Astrocyte of the cerebellum (primary cell): ENCODE measurements at regions not wholly inside any gene's neighbourhood (a gene's known extent, or its start where the extent isn't known, plus 50 kb on each side); places are given as distances from the start of the nearest gene placed in this dataset.

Experiments
- DNase-seq: peaks from one replicate; pipeline ENCODE4 v3.0.0-alpha.2; 2011; ENCODE audit warnings: low read depth
- H3K4me3 ChIP-seq: 2 replicates; pipeline ENCODE4 v1.5.1; 2011; ENCODE audit warnings: mild to moderate bottlenecking, low read depth, low read length, moderate library complexity
- in situ Hi-C: cut with HindIII; loops from 2 replicates; pipeline ENCODE4 v1.10.0; 2017; ENCODE audit warnings: low sequenced_read_pairs
- TF ChIP-seq, protein P1 (sequence below): IDR thresholded peaks from 2 replicates; pipeline ENCODE4 v1.5.1; 2012; ENCODE audit warnings: low read length, low read depth, moderate library complexity, mild to moderate bottlenecking; ENCODE audit errors: missing control alignments

DNA sequence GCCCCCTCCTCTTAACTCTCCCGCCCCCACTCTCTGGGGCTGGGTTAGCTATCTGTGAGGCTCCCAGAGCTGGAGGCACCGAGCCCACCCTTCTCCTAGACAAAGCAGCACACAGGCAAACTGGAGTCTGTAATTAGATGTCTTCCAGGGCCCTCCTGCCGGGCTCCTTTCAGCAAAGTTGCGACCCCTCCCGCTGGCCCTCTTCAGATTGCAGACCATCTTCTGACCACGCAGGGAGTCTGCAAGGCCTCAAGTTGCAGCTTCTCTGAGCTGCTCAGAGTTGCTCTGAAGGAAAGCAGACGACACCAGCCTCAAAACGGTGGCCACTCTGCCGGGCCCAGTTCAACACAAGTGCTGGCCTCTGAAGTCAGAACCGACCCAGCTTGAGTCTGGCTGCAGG is 228.4 kb upstream of the COPS8 start:
- no peak for DNase-seq
- no peak overlapping the region for H3K4me3 ChIP-seq
- in situ Hi-C loops: no loop called here
- TF ChIP-seq, protein P1, sequence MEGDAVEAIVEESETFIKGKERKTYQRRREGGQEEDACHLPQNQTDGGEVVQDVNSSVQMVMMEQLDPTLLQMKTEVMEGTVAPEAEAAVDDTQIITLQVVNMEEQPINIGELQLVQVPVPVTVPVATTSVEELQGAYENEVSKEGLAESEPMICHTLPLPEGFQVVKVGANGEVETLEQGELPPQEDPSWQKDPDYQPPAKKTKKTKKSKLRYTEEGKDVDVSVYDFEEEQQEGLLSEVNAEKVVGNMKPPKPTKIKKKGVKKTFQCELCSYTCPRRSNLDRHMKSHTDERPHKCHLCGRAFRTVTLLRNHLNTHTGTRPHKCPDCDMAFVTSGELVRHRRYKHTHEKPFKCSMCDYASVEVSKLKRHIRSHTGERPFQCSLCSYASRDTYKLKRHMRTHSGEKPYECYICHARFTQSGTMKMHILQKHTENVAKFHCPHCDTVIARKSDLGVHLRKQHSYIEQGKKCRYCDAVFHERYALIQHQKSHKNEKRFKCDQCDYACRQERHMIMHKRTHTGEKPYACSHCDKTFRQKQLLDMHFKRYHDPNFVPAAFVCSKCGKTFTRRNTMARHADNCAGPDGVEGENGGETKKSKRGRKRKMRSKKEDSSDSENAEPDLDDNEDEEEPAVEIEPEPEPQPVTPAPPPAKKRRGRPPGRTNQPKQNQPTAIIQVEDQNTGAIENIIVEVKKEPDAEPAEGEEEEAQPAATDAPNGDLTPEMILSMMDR: no peak

DNA sequence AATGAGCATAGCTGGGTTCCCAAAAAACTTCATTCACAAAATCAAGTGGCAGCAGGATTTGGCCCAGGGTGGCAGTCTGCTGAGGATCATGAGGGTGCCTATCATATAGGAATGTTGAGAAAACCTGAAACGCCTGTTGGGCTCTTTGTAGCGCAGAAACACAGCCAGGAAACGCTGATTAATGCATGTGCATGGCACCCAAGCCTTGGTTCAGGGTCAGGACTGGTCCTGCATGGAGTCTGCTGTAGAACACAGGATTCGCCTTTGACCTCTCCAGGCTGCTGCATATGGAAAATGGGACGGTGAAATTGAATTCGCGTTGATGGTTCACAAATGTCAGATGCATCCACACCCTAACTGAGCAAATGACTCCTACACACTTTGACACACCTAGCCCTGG is 227.9 kb upstream of the COPS8 start:
- TF ChIP-seq, protein P1: no peak
- no peak overlapping the region for H3K4me3 ChIP-seq
- no peak for DNase-seq
- in situ Hi-C loops: no loop called here

DNA sequence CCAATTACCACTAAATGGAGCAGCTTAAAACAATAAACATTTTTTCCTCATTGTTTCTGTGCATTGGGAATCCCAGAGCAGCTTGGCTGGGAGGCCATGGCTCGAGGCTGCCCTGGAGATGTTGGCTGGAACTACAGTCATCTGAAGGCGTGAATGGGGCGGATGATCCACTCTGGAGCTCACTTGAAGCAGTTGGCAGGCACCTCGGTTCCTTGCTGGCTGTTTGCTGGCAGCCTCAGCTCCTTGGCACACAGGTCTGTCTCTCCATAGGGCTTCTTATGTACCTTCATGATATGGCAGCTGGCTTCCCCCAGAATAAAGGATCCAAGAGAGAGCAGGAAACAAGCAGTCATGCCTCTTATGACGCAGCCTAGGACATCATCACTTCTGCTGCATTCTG is 227.0 kb upstream of the COPS8 start:
- no peak overlapping the region for H3K4me3 ChIP-seq
- TF ChIP-seq, protein P1: no peak
- in situ Hi-C loops: no loop called here
- no peak for DNase-seq

DNA sequence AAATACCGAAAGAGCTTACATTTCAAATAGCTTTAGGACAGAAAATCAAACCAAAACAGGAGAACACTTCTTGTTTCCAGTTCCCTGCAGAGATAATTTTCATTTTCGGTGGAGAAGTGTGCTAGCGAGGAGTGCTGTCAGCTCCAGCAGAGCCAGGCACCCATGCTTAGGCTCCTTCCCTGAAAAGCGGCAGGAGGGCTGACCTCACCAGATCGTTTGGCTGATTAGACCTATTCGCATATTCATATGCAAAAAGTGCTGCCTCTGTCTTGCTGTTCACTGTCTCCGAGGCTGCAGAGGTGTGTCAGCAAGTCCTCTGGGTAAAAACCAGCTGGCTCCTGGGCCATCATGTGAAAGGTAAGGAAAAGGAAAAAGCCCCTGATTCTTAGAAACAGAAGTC is 225.8 kb upstream of the COPS8 start:
- no peak overlapping the region for H3K4me3 ChIP-seq
- in situ Hi-C loops: no loop called here
- TF ChIP-seq, protein P1: no peak
- no peak for DNase-seq

DNA sequence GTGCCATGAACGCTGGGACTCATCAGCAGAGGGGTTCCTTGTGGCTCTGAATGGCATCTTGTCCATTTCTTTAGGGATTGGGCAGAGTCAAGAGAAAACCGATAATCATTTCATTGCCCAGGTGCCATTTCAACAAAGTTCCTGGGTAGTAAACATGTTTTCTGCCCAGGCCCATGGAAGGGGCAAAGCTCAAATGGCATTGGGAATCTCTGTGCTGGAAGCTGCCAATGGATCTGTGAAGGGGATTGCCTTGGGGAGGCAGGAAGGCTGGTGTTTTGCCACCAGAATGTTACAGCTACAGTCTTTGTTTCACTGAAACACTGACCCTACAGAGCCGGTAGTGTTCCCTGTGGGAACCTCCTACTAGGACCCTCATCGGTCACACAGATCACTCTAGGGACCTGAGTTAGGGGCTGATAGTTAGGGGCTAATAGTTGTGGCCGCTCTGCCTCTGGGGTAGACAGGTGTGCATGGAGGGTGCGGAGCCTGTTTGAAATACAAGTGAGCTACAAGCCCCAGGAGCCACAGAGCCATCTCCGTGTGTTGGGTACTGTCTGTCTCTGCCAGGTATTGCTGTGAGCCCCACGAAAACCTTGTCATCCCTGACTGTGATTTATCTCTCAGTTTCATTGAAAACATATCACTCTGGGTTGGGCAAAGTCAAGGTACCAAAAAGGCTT is 224.4 kb upstream of the COPS8 start:
- in situ Hi-C loops: no loop called here
- TF ChIP-seq, protein P1: no peak
- no peak for DNase-seq
- no peak overlapping the region for H3K4me3 ChIP-seq

DNA sequence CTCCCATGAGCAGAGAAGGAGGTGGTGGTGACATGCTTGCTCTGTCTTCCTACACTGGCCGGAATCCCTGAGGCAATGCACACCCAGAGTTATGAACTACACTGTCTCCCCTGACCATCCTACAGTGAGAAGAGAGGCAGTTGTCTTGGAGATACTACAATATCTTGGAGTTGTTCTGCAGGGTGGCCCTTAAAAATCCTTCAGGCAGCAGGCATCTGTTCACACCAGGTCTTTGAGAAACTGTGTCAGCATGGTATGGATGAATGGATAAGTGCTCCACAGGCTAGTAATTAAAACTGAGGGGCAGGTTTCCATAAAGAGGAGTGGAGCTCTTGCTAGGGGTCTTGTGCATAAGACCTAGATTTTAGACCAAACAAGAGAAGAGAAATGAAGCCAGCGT is 223.7 kb upstream of the COPS8 start:
- in situ Hi-C loops: no loop called here
- DNase-seq: no peak
- TF ChIP-seq, protein P1: no peak
- no peak overlapping the region for H3K4me3 ChIP-seq

DNA sequence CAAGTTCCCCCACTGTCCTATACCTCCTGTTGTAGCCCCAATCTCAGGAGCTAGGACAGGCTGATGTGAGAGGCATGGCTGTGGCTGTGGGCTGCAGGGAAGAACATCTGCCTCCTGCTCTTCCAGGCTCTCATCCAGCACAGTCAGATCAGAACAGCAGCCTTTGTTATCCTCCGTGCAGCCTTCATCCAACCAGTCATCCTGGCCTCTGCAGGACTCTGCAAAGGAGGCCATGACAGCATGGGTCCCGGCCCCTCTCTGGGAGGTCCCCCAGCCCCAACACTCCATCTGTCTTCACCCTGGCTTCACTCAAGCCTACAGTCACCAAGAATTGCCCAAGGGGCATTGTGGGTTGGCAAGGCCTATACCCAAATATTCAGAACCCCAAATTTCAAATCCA is 223.2 kb upstream of the COPS8 start:
- DNase-seq: no peak
- TF ChIP-seq, protein P1: no peak
- in situ Hi-C loops: no loop called here

More for the DNA sequence above, 223.2 kb upstream of the COPS8 start:
- no peak overlapping the region for H3K4me3 ChIP-seq
